ENCODE measurements at regions not wholly inside any gene's neighbourhood (a gene's known extent, or its start where the extent isn't known, plus 50 kb on each side); places are given as distances from the start of the nearest gene placed in this dataset.

DNA sequence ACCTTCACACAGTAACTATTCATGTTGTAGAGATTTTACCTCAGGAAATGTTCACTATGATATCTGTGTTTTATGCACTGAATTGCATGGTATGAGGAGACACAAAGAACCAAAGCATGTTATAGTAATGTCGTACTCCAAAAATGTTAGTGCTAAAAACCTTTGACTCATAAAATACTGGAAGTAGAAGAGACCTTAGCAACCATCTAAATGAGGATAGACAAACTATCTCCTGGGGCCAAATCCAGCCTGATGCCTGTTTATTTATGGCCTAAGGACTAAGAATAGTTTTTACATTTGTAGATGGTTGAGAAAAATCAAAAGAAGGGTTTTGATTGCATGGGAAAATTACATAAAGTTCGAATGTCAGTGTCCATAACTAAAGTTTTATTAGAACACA is 535.1 kb downstream of the INHBA start:
- no peaks in the 10 kb centered on the region for H3K36me3 ChIP-seq (ENCODE audit: control insufficient read depth in 1 of 2, insufficient read depth in 2 of 2, low read depth in 1 of 2, low read length in 2 of 2)
- WGBS: 67% methylated on average over 1 of the region's 2 CpGs
- H2BK12ac ChIP-seq (ENCODE audit: low read length in 2 of 2): no peak overlapping the region
- H2BK5ac ChIP-seq (ENCODE audit: low read depth, low read length, poor library complexity, severe bottlenecking): no peak overlapping the region
- no peaks in the 10 kb centered on the region for H3K27me3 ChIP-seq (ENCODE audit: control insufficient read depth in 1 of 2, insufficient read depth in 1 of 2, low read length in 2 of 2)
- H3K18ac ChIP-seq (ENCODE audit: low read depth in 1 of 2, low read length in 2 of 2): no peak overlapping the region
- H3K27ac ChIP-seq (ENCODE audit: low read length, poor library complexity, severe bottlenecking): no peak overlapping the region
- no peak overlapping the region for H3K4me3 ChIP-seq (ENCODE audit: insufficient read depth in 1 of 2, low read depth in 1 of 2, low read length in 2 of 2)
- H4K8ac ChIP-seq (ENCODE audit: low read length): no peak overlapping the region
- no peak overlapping the region for H3K9ac ChIP-seq (ENCODE audit: low read length)
- no peak overlapping the region for H2AFZ ChIP-seq (ENCODE audit: low read depth, low read length)
- no peak overlapping the region for H2AK5ac ChIP-seq (ENCODE audit: low read length, severe bottlenecking)
- H4K91ac ChIP-seq (ENCODE audit: low read length): no peak overlapping the region
- no peak overlapping the region for H3K4me2 ChIP-seq (ENCODE audit: low read length, poor library complexity, severe bottlenecking)
- no peaks in the 10 kb centered on the region for H3K4me1 ChIP-seq (ENCODE audit: control insufficient read depth, insufficient read depth, low read depth, low read length)
- no peak overlapping the region for H3K23ac ChIP-seq (ENCODE audit: low read length in 2 of 2)
- no peaks in the 10 kb centered on the region for H3K79me1 ChIP-seq (replicated peaks; ENCODE audit: low read length, poor library complexity, severe bottlenecking)
- H3K14ac ChIP-seq (ENCODE audit: low read length in 2 of 2): no peak overlapping the region
- no peak for DNase-seq
- no peak overlapping the region for H3K4ac ChIP-seq (ENCODE audit: low read depth in 1 of 2, low read length in 2 of 2)
- H2BK120ac ChIP-seq (ENCODE audit: low read depth, low read length): no peak overlapping the region
- H3K9me3 ChIP-seq (ENCODE audit: control insufficient read depth, low read length): no peaks in the 10 kb centered on the region
- H2BK15ac ChIP-seq (ENCODE audit: low read depth, poor library complexity, severe bottlenecking): no peak overlapping the region

DNA sequence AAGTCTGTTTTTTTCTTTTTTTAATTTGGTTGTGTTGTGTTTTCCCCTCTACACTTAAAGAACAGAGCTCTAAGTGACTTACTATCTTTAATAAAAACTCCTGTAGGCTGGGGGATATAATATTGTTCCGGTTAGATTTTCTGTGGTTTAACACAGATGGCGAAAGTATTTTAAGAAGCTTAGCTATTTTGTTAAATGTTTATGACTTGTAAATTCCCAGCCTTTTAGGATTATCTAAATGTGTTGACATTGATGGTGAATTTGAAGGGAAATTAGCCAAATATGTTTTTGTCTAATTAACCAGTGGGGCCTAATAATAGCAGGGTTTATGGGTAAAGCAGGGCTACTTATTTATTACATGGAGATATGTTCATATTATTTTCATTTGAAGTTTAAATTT is 538.5 kb downstream of the INHBA start:
- no peaks in the 10 kb centered on the region for H3K79me1 ChIP-seq (replicated peaks; ENCODE audit: low read length, poor library complexity, severe bottlenecking)
- H3K14ac ChIP-seq (ENCODE audit: low read length in 2 of 2): no peak overlapping the region
- H2BK12ac ChIP-seq (ENCODE audit: low read length in 2 of 2): no peak overlapping the region
- H3K27ac ChIP-seq (ENCODE audit: low read length, poor library complexity, severe bottlenecking): no peak overlapping the region
- no peak overlapping the region for H4K8ac ChIP-seq (ENCODE audit: low read length)
- H3K4ac ChIP-seq (ENCODE audit: low read depth in 1 of 2, low read length in 2 of 2): no peak overlapping the region
- H3K27me3 ChIP-seq (ENCODE audit: control insufficient read depth in 1 of 2, insufficient read depth in 1 of 2, low read length in 2 of 2): no peaks in the 10 kb centered on the region
- no peak overlapping the region for H2AK5ac ChIP-seq (ENCODE audit: low read length, severe bottlenecking)
- H3K9me3 ChIP-seq (ENCODE audit: control insufficient read depth, low read length): peaks cover 14% of the 10 kb centered on the region
- no peaks in the 10 kb centered on the region for H3K36me3 ChIP-seq (ENCODE audit: control insufficient read depth in 1 of 2, insufficient read depth in 2 of 2, low read depth in 1 of 2, low read length in 2 of 2)
- H2BK5ac ChIP-seq (ENCODE audit: low read depth, low read length, poor library complexity, severe bottlenecking): no peak overlapping the region
- H2BK120ac ChIP-seq (ENCODE audit: low read depth, low read length): no peak overlapping the region
- H3K23ac ChIP-seq (ENCODE audit: low read length in 2 of 2): no peak overlapping the region
- no peak overlapping the region for H2AFZ ChIP-seq (ENCODE audit: low read depth, low read length)
- H4K91ac ChIP-seq (ENCODE audit: low read length): no peak overlapping the region
- H3K4me1 ChIP-seq (ENCODE audit: control insufficient read depth, insufficient read depth, low read depth, low read length): no peaks in the 10 kb centered on the region
- no peak overlapping the region for H3K4me2 ChIP-seq (ENCODE audit: low read length, poor library complexity, severe bottlenecking)
- no peak overlapping the region for H2BK15ac ChIP-seq (ENCODE audit: low read depth, poor library complexity, severe bottlenecking)
- no peak overlapping the region for H3K18ac ChIP-seq (ENCODE audit: low read depth in 1 of 2, low read length in 2 of 2)
- DNase-seq: no peak
- WGBS: 15% methylated on average over 2 of the region's 2 CpGs
- H3K4me3 ChIP-seq (ENCODE audit: insufficient read depth in 1 of 2, low read depth in 1 of 2, low read length in 2 of 2): no peak overlapping the region
- H3K9ac ChIP-seq (ENCODE audit: low read length): no peak overlapping the region

DNA sequence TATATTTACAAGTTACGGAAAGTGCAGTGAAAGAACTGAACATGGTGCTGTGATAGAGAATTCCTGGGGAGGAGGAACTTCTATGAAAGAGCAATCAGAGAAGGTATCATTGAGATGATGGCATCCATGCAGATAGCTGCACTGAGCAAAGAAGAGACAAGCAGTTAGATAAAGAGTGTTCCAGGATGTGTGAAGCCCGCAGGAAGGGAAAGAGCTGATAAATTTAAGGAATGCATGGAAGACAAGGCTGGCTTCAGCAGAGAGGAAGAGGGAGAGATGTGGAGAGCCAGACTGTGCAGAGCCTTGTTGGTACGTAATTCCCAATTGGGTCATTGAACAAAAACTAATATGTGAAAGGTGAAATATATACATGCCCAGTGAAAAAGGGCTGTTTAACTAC is 538.9 kb downstream of the INHBA start:
- Histone ChIP-seq H3K9me3 (ENCODE audit: control insufficient read depth, low read length) (peaks cover 14% of the 10 kb centered on the region), H3K18ac (ENCODE audit: low read depth in 1 of 2, low read length in 2 of 2) (peak overlapping the region in 1 of 2 experiments; percentile 24), H3K27me3 (ENCODE audit: control insufficient read depth in 1 of 2, insufficient read depth in 1 of 2, low read length in 2 of 2) (no peaks in the 10 kb centered on the region), H3K14ac (ENCODE audit: low read length in 2 of 2) (no peak overlapping the region), H4K8ac (ENCODE audit: low read length) (no peak overlapping the region), H2BK5ac (ENCODE audit: low read depth, low read length, poor library complexity, severe bottlenecking) (no peak overlapping the region), H2BK12ac (ENCODE audit: low read length in 2 of 2) (no peak overlapping the region), H3K27ac (ENCODE audit: low read length, poor library complexity, severe bottlenecking) (no peak overlapping the region), H3K79me1 (replicated peaks; ENCODE audit: low read length, poor library complexity, severe bottlenecking) (no peaks in the 10 kb centered on the region), H3K4me3 (ENCODE audit: insufficient read depth in 1 of 2, low read depth in 1 of 2, low read length in 2 of 2) (no peak overlapping the region), H2AFZ (ENCODE audit: low read depth, low read length) (no peak overlapping the region), H3K4me1 (ENCODE audit: control insufficient read depth, insufficient read depth, low read depth, low read length) (no peaks in the 10 kb centered on the region), H3K9ac (ENCODE audit: low read length) (no peak overlapping the region), H3K4me2 (ENCODE audit: low read length, poor library complexity, severe bottlenecking) (no peak overlapping the region), H2AK5ac (ENCODE audit: low read length, severe bottlenecking) (no peak overlapping the region), H2BK15ac (ENCODE audit: low read depth, poor library complexity, severe bottlenecking) (no peak overlapping the region), H3K23ac (ENCODE audit: low read length in 2 of 2) (no peak overlapping the region), H3K36me3 (ENCODE audit: control insufficient read depth in 1 of 2, insufficient read depth in 2 of 2, low read depth in 1 of 2, low read length in 2 of 2) (no peaks in the 10 kb centered on the region), H2BK120ac (ENCODE audit: low read depth, low read length) (no peak overlapping the region), H4K91ac (ENCODE audit: low read length) (no peak overlapping the region), H3K4ac (ENCODE audit: low read depth in 1 of 2, low read length in 2 of 2) (no peak overlapping the region)
- 78% methylated on average over 2 of the region's 3 CpGs for WGBS
- no peak for DNase-seq

DNA sequence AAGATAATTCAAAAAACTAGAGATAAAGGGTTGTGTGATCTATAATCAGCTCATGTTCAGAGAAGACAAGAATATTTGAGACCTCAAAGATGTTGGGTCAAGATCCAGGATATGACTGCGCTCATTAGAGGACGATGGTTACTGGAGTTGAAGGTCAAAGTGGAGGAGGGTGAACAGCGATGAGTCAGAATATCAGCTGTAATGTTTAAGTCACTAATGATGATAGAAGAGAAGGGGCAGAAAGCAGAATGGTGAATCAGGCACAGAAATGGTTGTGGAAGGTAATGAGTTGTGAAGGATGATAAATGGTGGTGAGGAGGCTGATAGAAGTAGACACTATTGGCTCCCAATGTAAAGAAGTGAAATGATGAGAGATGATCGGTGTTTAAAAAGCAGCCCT is 540.3 kb downstream of the INHBA start:
- Histone ChIP-seq H2BK120ac (ENCODE audit: low read depth, low read length) (no peak overlapping the region), H3K27ac (ENCODE audit: low read length, poor library complexity, severe bottlenecking) (no peak overlapping the region)

More for the DNA sequence above, 540.3 kb downstream of the INHBA start:
- Histone ChIP-seq H2BK12ac (ENCODE audit: low read length in 2 of 2) (peak overlapping the region in 1 of 2 experiments; percentile 18), H2AK5ac (ENCODE audit: low read length, severe bottlenecking) (no peak overlapping the region), H2AFZ (ENCODE audit: low read depth, low read length) (no peak overlapping the region), H3K27me3 (ENCODE audit: control insufficient read depth in 1 of 2, insufficient read depth in 1 of 2, low read length in 2 of 2) (no peaks in the 10 kb centered on the region), H3K4ac (ENCODE audit: low read depth in 1 of 2, low read length in 2 of 2) (no peak overlapping the region), H3K4me3 (ENCODE audit: insufficient read depth in 1 of 2, low read depth in 1 of 2, low read length in 2 of 2) (no peak overlapping the region), H2BK15ac (ENCODE audit: low read depth, poor library complexity, severe bottlenecking) (no peak overlapping the region), H3K79me1 (replicated peaks; ENCODE audit: low read length, poor library complexity, severe bottlenecking) (no peaks in the 10 kb centered on the region), H3K23ac (ENCODE audit: low read length in 2 of 2) (no peak overlapping the region), H3K4me2 (ENCODE audit: low read length, poor library complexity, severe bottlenecking) (no peak overlapping the region), H3K36me3 (ENCODE audit: control insufficient read depth in 1 of 2, insufficient read depth in 2 of 2, low read depth in 1 of 2, low read length in 2 of 2) (no peaks in the 10 kb centered on the region), H3K18ac (ENCODE audit: low read depth in 1 of 2, low read length in 2 of 2) (no peak overlapping the region), H3K14ac (ENCODE audit: low read length in 2 of 2) (no peak overlapping the region), H4K91ac (ENCODE audit: low read length) (no peak overlapping the region), H3K9ac (ENCODE audit: low read length) (no peak overlapping the region), H3K9me3 (ENCODE audit: control insufficient read depth, low read length) (peaks cover 14% of the 10 kb centered on the region), H3K4me1 (ENCODE audit: control insufficient read depth, insufficient read depth, low read depth, low read length) (no peaks in the 10 kb centered on the region), H4K8ac (ENCODE audit: low read length) (no peak overlapping the region), H2BK5ac (ENCODE audit: low read depth, low read length, poor library complexity, severe bottlenecking) (no peak overlapping the region)
- peak; percentile 35 for DNase-seq
- WGBS: 54% methylated on average over 4 of the region's 4 CpGs

All from mesenchymal stem cell (in vitro differentiated cells and primary cell).